RWPE1 (cell line): ENCODE measurements at regions not wholly inside any gene's neighbourhood (a gene's known extent, or its start where the extent isn't known, plus 50 kb on each side); places are given as distances from the start of the nearest gene placed in this dataset.

Source experiments
- CTCF ChIA-PET: fragments of 350-600 bp; sonication (Branson Sonifier 250); formaldehyde crosslinking; extraction: SDS; loops from one replicate; lab custom pipeline; 2021; lab: Yijun Ruan, JAX
- POLR2A ChIA-PET: fragments of 400-600 bp; formaldehyde crosslinking; extraction: SDS; loops from one replicate; lab custom pipeline; 2020; ENCODE audit warnings: antibody characterized with exemption; ENCODE audit not compliant: low non-redundant PET; lab: Yijun Ruan, JAX
- DNase-seq: peaks from one replicate; pipeline ENCODE4 v3.0.0; 2012; ENCODE audit warnings: low spot score
- H3K27ac ChIP-seq: fragments of 450-650 bp; 2 replicates; pipeline ENCODE4 v1.5.1; 2017
- TF ChIP-seq, protein P1 (sequence below): fragments of 450-650 bp; conservative IDR thresholded peaks from 2 replicates; pipeline ENCODE4 v1.5.1; 2017; ENCODE audit warnings: low read depth, mild to moderate bottlenecking

DNA sequence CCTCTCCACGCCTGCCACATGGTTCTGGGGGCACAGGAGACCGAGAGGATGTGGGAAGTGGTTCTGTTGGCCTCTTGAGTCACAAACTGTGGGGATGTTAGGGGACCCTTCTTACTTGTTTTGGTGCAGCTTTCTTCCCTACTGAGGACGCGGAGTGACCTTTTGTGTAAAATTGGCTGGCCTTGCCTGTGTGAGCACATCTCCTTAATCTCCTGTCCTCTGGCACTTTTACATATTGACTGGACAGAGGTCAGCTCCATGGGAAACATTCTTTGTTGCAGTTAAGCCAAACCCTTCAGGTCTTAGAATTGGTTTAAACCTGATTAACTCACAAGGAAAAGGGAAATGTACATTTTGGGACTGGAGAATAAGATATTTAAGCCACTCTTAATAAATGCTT is 51.2 kb upstream of the TENM4 start:
- POLR2A ChIA-PET = no interaction called here
- DNase-seq = no peak
- CTCF ChIA-PET = interaction anchor here (1.1 to 2.7 kb wide), 3 partner anchors 91 to 847 kb away, joined by 4 to 19 read pairs (median 6); no protein-coding TSS in a partner anchor
- TF ChIP-seq, protein P1, sequence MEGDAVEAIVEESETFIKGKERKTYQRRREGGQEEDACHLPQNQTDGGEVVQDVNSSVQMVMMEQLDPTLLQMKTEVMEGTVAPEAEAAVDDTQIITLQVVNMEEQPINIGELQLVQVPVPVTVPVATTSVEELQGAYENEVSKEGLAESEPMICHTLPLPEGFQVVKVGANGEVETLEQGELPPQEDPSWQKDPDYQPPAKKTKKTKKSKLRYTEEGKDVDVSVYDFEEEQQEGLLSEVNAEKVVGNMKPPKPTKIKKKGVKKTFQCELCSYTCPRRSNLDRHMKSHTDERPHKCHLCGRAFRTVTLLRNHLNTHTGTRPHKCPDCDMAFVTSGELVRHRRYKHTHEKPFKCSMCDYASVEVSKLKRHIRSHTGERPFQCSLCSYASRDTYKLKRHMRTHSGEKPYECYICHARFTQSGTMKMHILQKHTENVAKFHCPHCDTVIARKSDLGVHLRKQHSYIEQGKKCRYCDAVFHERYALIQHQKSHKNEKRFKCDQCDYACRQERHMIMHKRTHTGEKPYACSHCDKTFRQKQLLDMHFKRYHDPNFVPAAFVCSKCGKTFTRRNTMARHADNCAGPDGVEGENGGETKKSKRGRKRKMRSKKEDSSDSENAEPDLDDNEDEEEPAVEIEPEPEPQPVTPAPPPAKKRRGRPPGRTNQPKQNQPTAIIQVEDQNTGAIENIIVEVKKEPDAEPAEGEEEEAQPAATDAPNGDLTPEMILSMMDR = no peak
- H3K27ac ChIP-seq = no peak overlapping the region
